ENCODE measurements at regions not wholly inside any gene's neighbourhood (a gene's known extent, or its start where the extent isn't known, plus 50 kb on each side); places are given as distances from the start of the nearest gene placed in this dataset.

- POLR2A ChIA-PET = no interaction called here
- H4K20me1 ChIP-seq (replicated peaks; ENCODE audit: control insufficient read depth, extremely low read depth, insufficient read depth, low read length) = no peaks in the 10 kb centered on the region
- no peak overlapping the region for H2AFZ ChIP-seq (ENCODE audit: low read depth, low read length)
- CTCF ChIA-PET = interaction anchor here (1.3 kb wide), 1 partner anchor 18 kb away, joined by 3 read pairs; no protein-coding TSS in a partner anchor
- no peak overlapping the region for H3K4me3 ChIP-seq (replicated peaks in 1 of 3; ENCODE audit: insufficient read depth in 1 of 3, low read depth in 1 of 3, low read length in 3 of 3)
- H3K79me2 ChIP-seq (ENCODE audit: control insufficient read depth, insufficient read depth, low read length) = no peaks in the 10 kb centered on the region
- no peaks in the 10 kb centered on the region for H3K9me1 ChIP-seq (replicated peaks; ENCODE audit: control insufficient read depth, extremely low read depth, insufficient read depth, low read length)
- TF ChIP-seq, protein P1, sequence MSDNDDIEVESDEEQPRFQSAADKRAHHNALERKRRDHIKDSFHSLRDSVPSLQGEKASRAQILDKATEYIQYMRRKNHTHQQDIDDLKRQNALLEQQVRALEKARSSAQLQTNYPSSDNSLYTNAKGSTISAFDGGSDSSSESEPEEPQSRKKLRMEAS (IDR thresholded peaks at IDR 0.05; ENCODE audit: insufficient read depth, insufficient read length) = no peak
- no peak for TF ChIP-seq FOS (IDR thresholded peaks at IDR 0.05; ENCODE audit: borderline replicate concordance, insufficient read depth, low read length)
- TF ChIP-seq JUN (IDR thresholded peaks at IDR 0.05; ENCODE audit: borderline replicate concordance, insufficient read depth, insufficient read length, low read depth) = no peak
- TF ChIP-seq MYC (IDR thresholded peaks at IDR 0.05; ENCODE audit: low read depth, low read length) = no peak
- FAIRE-seq (no peak), DNase-seq (ENCODE audit: low read depth, low spot score) (no peak)
- no peak overlapping the region for H3K9ac ChIP-seq (replicated peaks; ENCODE audit: extremely low read depth, insufficient read depth, low read length)
- no peaks in the 10 kb centered on the region for H3K36me3 ChIP-seq (ENCODE audit: control insufficient read depth in 2 of 2, extremely low read depth in 1 of 2, insufficient read depth in 2 of 2, low read length in 2 of 2)
- no peaks in the 10 kb centered on the region for H3K4me1 ChIP-seq (ENCODE audit: control insufficient read depth, extremely low read depth, insufficient read depth, low read length)
- no peak overlapping the region for H3K27ac ChIP-seq (ENCODE audit: insufficient read depth, low read depth, low read length)
- dilution Hi-C loops (cut with MboI; ENCODE audit: extremely low pct_ligation_motif_present, low sequenced_read_pairs) (no loop called here), intact Hi-C loops (cut with micrococcal nuclease) (no loop called here)
- BruUV-seq (replicated peaks) = no TSS peak
- no peak overlapping the region for H3K4me2 ChIP-seq (ENCODE audit: insufficient read depth, low read length)
- no peaks in the 10 kb centered on the region for H3K9me3 ChIP-seq (replicated peaks; ENCODE audit: control insufficient read depth, insufficient read depth, low read length)
- no peaks in the 10 kb centered on the region for H3K27me3 ChIP-seq (ENCODE audit: control insufficient read depth in 2 of 2, insufficient read depth in 2 of 2, low read length in 2 of 2)
Measured at GRCh38 chr4:30294295-30294694, 425.9 kb upstream of the PCDH7 start.

DNA sequence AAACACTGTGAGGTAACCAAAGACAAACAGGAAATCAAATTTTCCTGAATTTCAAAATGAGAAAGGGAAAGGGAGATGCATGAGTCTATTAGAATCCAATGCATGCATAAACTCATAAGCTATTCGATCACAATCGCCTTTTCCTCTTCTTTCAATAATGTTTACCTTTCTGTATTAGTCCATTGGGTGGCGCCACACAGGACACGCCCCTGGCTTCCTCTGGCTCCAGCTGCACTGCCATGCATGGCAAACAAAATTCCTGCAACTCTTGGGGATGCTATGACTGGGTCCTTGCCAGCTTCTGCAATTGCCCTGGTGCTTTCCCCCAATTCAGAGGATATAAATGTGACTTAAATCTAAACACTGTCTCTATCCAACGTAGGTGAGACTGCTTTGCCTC lies 424.5 kb upstream of the PCDH7 start:
- Histone ChIP-seq H2AFZ (ENCODE audit: low read depth, low read length) (no peak overlapping the region), H3K4me2 (ENCODE audit: insufficient read depth, low read length) (no peak overlapping the region), H4K20me1 (replicated peaks; ENCODE audit: control insufficient read depth, extremely low read depth, insufficient read depth, low read length) (no peaks in the 10 kb centered on the region), H3K79me2 (ENCODE audit: control insufficient read depth, insufficient read depth, low read length) (no peaks in the 10 kb centered on the region), H3K27ac (ENCODE audit: insufficient read depth, low read depth, low read length) (no peak overlapping the region), H3K27me3 (ENCODE audit: control insufficient read depth in 2 of 2, insufficient read depth in 2 of 2, low read length in 2 of 2) (no peaks in the 10 kb centered on the region), H3K36me3 (ENCODE audit: control insufficient read depth in 2 of 2, extremely low read depth in 1 of 2, insufficient read depth in 2 of 2, low read length in 2 of 2) (no peaks in the 10 kb centered on the region), H3K9me1 (replicated peaks; ENCODE audit: control insufficient read depth, extremely low read depth, insufficient read depth, low read length) (no peaks in the 10 kb centered on the region), H3K9ac (replicated peaks; ENCODE audit: extremely low read depth, insufficient read depth, low read length) (no peak overlapping the region), H3K9me3 (replicated peaks; ENCODE audit: control insufficient read depth, insufficient read depth, low read length) (no peaks in the 10 kb centered on the region), H3K4me1 (ENCODE audit: control insufficient read depth, extremely low read depth, insufficient read depth, low read length) (no peaks in the 10 kb centered on the region), H3K4me3 (replicated peaks in 1 of 3; ENCODE audit: insufficient read depth in 1 of 3, low read depth in 1 of 3, low read length in 3 of 3) (no peak overlapping the region)
- DNase-seq (ENCODE audit: low read depth, low spot score) (no peak), FAIRE-seq (no peak)
- dilution Hi-C loops (cut with MboI; ENCODE audit: extremely low pct_ligation_motif_present, low sequenced_read_pairs) = no loop called here
- TF ChIP-seq CTCF (IDR thresholded peaks at IDR 0.05; ENCODE audit: extremely low read depth in 1 of 2, insufficient read depth in 1 of 2, low read depth in 1 of 2, low read length in 2 of 2) (no peak), MYC (IDR thresholded peaks at IDR 0.05; ENCODE audit: low read depth, low read length) (no peak), FOS (IDR thresholded peaks at IDR 0.05; ENCODE audit: borderline replicate concordance, insufficient read depth, low read length) (no peak), POLR2AphosphoS5 (IDR thresholded peaks at IDR 0.05; ENCODE audit: insufficient read depth, low read depth, low read length) (no peak), POLR2A (IDR thresholded peaks at IDR 0.05; ENCODE audit: low read depth, low read length) (no peak), JUN (IDR thresholded peaks at IDR 0.05; ENCODE audit: borderline replicate concordance, insufficient read depth, insufficient read length, low read depth) (no peak), EZH2 (IDR thresholded peaks at IDR 0.05; ENCODE audit: borderline replicate concordance, low read depth, low read length, severe bottlenecking) (no peak), GATA2 (IDR thresholded peaks at IDR 0.05; ENCODE audit: insufficient read depth, insufficient read length, low read depth, low read length) (no peak)
- TF ChIP-seq, protein P1 (IDR thresholded peaks at IDR 0.05; ENCODE audit: insufficient read depth, insufficient read length) = no peak
- intact Hi-C loops (cut with micrococcal nuclease) = no loop called here
- POLR2A ChIA-PET = no interaction called here
- CTCF ChIA-PET = interaction anchor here (1.3 kb wide), 1 partner anchor 16 kb away, joined by 3 read pairs; no protein-coding TSS in a partner anchor
- no TSS peak for BruUV-seq (replicated peaks)

All from endothelial cell of umbilical vein (primary cell).